ENCODE measurements at regions not wholly inside any gene's neighbourhood (a gene's known extent, or its start where the extent isn't known, plus 50 kb on each side); places are given as distances from the start of the nearest gene placed in this dataset.

- Histone ChIP-seq H3K4me3 (ENCODE audit: low read depth in 1 of 3, low read length in 3 of 3) (no peak overlapping the region), H3K9me3 (ENCODE audit: control insufficient read depth in 4 of 4, low read length in 3 of 4) (no peaks in the 10 kb centered on the region), H3K27me3 (ENCODE audit: control insufficient read depth in 4 of 4, insufficient read depth in 4 of 4, low read length in 3 of 4) (no peaks in the 10 kb centered on the region), H3K27ac (ENCODE audit: low read depth in 1 of 2, low read length in 2 of 2) (no peak overlapping the region), H3K36me3 (ENCODE audit: control insufficient read depth in 4 of 4, insufficient read depth in 3 of 4, low read depth in 1 of 4, low read length in 3 of 4) (no peaks in the 10 kb centered on the region), H3K9ac (ENCODE audit: low read depth in 1 of 2, low read length in 2 of 2) (no peak overlapping the region), H3K4me1 (ENCODE audit: control insufficient read depth in 4 of 4, insufficient read depth in 4 of 4, low read length in 3 of 4) (no peaks in the 10 kb centered on the region)
- no peak for DNase-seq (ENCODE audit: low spot score)
- WGBS: 97% methylated on average over 5 of the region's 5 CpGs
- no peak for TF ChIP-seq SP1 (IDR thresholded peaks at IDR 0.05)
- no peak for TF ChIP-seq FOXA2 (IDR thresholded peaks at IDR 0.05)
- TF ChIP-seq HNF4A (conservative IDR thresholded peaks at IDR 0.05): no peak
- TF ChIP-seq GABPA (IDR thresholded peaks at IDR 0.05 in 1 of 2, conservative IDR thresholded peaks at IDR 0.05 in 1 of 2): no peak
- TF ChIP-seq RAD21 (IDR thresholded peaks at IDR 0.05): no peak
- no peak for TF ChIP-seq JUND (IDR thresholded peaks at IDR 0.05)
- TF ChIP-seq HNF4G (IDR thresholded peaks at IDR 0.05): no peak
- no peak for TF ChIP-seq ZBTB33 (IDR thresholded peaks at IDR 0.05)
- TF ChIP-seq YY1 (IDR thresholded peaks at IDR 0.05): no peak
These were observed 143.4 kb downstream of the CTTN start for GRCh38 chr11:70541699-70542098.

- Histone ChIP-seq H3K4me1 (ENCODE audit: control insufficient read depth in 4 of 4, insufficient read depth in 4 of 4, low read length in 3 of 4) (no peaks in the 10 kb centered on the region), H3K9ac (ENCODE audit: low read depth in 1 of 2, low read length in 2 of 2) (no peak overlapping the region), H3K27me3 (ENCODE audit: control insufficient read depth in 4 of 4, insufficient read depth in 4 of 4, low read length in 3 of 4) (no peaks in the 10 kb centered on the region), H3K36me3 (ENCODE audit: control insufficient read depth in 4 of 4, insufficient read depth in 3 of 4, low read depth in 1 of 4, low read length in 3 of 4) (no peaks in the 10 kb centered on the region), H3K4me3 (ENCODE audit: low read depth in 1 of 3, low read length in 3 of 3) (no peak overlapping the region), H3K27ac (ENCODE audit: low read depth in 1 of 2, low read length in 2 of 2) (no peak overlapping the region), H3K9me3 (ENCODE audit: control insufficient read depth in 4 of 4, low read length in 3 of 4) (no peaks in the 10 kb centered on the region)
- DNase-seq (ENCODE audit: low spot score): no peak
- TF ChIP-seq SP1 (IDR thresholded peaks at IDR 0.05): no peak
- 92% methylated on average over 6 of the region's 6 CpGs for WGBS
These were observed 144.1 kb downstream of the CTTN start for GRCh38 chr11:70542406-70542805.

GRCh38 chr11:70542811-70543210, 144.5 kb downstream of the CTTN start:
- Histone ChIP-seq H3K4me1 (ENCODE audit: control insufficient read depth in 4 of 4, insufficient read depth in 4 of 4, low read length in 3 of 4) (no peaks in the 10 kb centered on the region), H3K27me3 (ENCODE audit: control insufficient read depth in 4 of 4, insufficient read depth in 4 of 4, low read length in 3 of 4) (no peaks in the 10 kb centered on the region), H3K9me3 (ENCODE audit: control insufficient read depth in 4 of 4, low read length in 3 of 4) (no peaks in the 10 kb centered on the region), H3K36me3 (ENCODE audit: control insufficient read depth in 4 of 4, insufficient read depth in 3 of 4, low read depth in 1 of 4, low read length in 3 of 4) (no peaks in the 10 kb centered on the region), H3K27ac (ENCODE audit: low read depth in 1 of 2, low read length in 2 of 2) (no peak overlapping the region), H3K4me3 (ENCODE audit: low read depth in 1 of 3, low read length in 3 of 3) (no peak overlapping the region), H3K9ac (ENCODE audit: low read depth in 1 of 2, low read length in 2 of 2) (no peak overlapping the region)
- TF ChIP-seq TAF1 (conservative IDR thresholded peaks at IDR 0.05) (no peak), SP1 (IDR thresholded peaks at IDR 0.05) (no peak), ATF3 (IDR thresholded peaks at IDR 0.05) (no peak), YY1 (IDR thresholded peaks at IDR 0.05) (no peak), NR2F2 (IDR thresholded peaks at IDR 0.05) (no peak), GABPA (IDR thresholded peaks at IDR 0.05 in 1 of 2, conservative IDR thresholded peaks at IDR 0.05 in 1 of 2) (no peak), RAD21 (IDR thresholded peaks at IDR 0.05) (no peak), HNF4G (IDR thresholded peaks at IDR 0.05) (no peak), RXRA (IDR thresholded peaks at IDR 0.05) (no peak), ZBTB33 (IDR thresholded peaks at IDR 0.05) (no peak), CTCF (IDR thresholded peaks at IDR 0.05; ENCODE audit: low read depth, low read length, missing input control) (no peak), EGR1 (IDR thresholded peaks at IDR 0.05; ENCODE audit: low read depth in 2 of 2) (no peak), FOXA1 (IDR thresholded peaks at IDR 0.05) (no peak), FOXA2 (IDR thresholded peaks at IDR 0.05) (no peak), HNF4A (conservative IDR thresholded peaks at IDR 0.05) (no peak), REST (IDR thresholded peaks at IDR 0.05) (no peak), JUND (IDR thresholded peaks at IDR 0.05) (no peak), MAX (IDR thresholded peaks at IDR 0.05) (no peak)
- WGBS: 95% methylated on average over 12 of the region's 12 CpGs
- DNase-seq (ENCODE audit: low spot score): no peak

Data from liver (tissue), 8 donors.